ENCODE measurements at regions not wholly inside any gene's neighbourhood (a gene's known extent, or its start where the extent isn't known, plus 50 kb on each side); places are given as distances from the start of the nearest gene placed in this dataset.
"Not testable (repeated sequence)": the region's sequence is repeated elsewhere in the genome, so short reads cannot be mapped to it uniquely, and the experiment has no call there.

DNA sequence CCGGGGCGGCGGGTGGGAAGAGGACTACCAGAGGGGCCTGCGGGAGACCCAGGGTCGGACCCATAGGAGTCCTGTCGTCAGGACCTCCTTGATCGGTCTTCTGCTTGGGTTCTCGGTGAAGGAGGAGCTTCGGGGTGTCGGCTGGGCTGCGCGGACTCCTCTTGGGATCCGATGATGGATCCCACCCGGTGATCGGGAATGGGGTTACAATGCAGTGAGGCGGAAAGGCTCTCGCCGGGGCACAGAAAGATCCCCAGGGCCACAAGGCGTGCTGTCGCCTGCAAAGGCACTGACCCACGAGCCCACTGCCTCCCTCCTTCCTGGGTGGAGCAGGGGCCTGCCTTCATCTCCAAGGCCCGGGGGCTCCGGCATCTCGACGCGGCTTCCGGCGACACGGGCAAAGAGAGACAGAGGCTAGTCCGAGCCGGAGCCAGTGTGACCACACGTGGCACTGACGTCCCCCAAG lies 751.3 kb downstream of the SPATA31A1 start:
- TF ChIP-seq EP300, POLR2A (IDR thresholded peaks at IDR 0.05): not testable (repeated sequence)
